Endothelial cell of umbilical vein (primary cell): ENCODE measurements at regions not wholly inside any gene's neighbourhood (a gene's known extent, or its start where the extent isn't known, plus 50 kb on each side); places are given as distances from the start of the nearest gene placed in this dataset.

ENCODE experiments used
- BruUV-seq: library from RNA; stranded (reverse); fragments of 400-500 nt; replicated peaks from 2 replicates; lab custom pipeline; 2021; lab: Mats Ljungman, UMichigan
- CTCF ChIA-PET: fragments of 300-600, 350-600 bp; sonication (Branson Sonifier 250); formaldehyde crosslinking; loops from one replicate; lab custom pipeline; 2021; ENCODE audit warnings: antibody characterized with exemption, inconsistent platforms; lab: Charles Lee
- POLR2A ChIA-PET: fragments of 300-600, 350-600 bp; sonication (Branson Sonifier 250); formaldehyde crosslinking; loops from one replicate; lab custom pipeline; 2021; ENCODE audit warnings: antibody characterized with exemption, inconsistent platforms; lab: Charles Lee
- DNase-seq: peaks from one replicate; pipeline ENCODE4 v3.0.0-alpha.2; 2011; ENCODE audit warnings: low read depth, low spot score
- FAIRE-seq: peaks from 2 replicates; lab custom pipeline; 2011; peaks lifted over from hg19 to GRCh38; lab: Jason Lieb, UNC
- H2AFZ ChIP-seq: 2 replicates; pipeline ENCODE4 v1.6.0; 2012; ENCODE audit warnings: low read depth, low read length, control low read depth, inconsistent platforms
- H3K27ac ChIP-seq: 2 replicates; pipeline ENCODE4 v1.5.1; 2011; ENCODE audit warnings: low read depth, mild to moderate bottlenecking, control low read depth, low read length, moderate library complexity; ENCODE audit not compliant: insufficient read depth
- H3K27me3 ChIP-seq, 2 experiments: 2 replicates each; pipeline versions ENCODE4 v1.6.0 to v1.6.1; 2011; ENCODE audit warnings: low read length in 2 of 2, mixed read lengths in 1 of 2; ENCODE audit not compliant: control insufficient read depth in 2 of 2, insufficient read depth in 2 of 2
- H3K36me3 ChIP-seq, 2 experiments: 2 replicates in 1 of 2; 3 replicates in 1 of 2; pipeline ENCODE4 v1.5.1; 2011; ENCODE audit warnings: low read length in 2 of 2, mild to moderate bottlenecking in 1 of 2, moderate library complexity in 1 of 2; ENCODE audit not compliant: control insufficient read depth in 2 of 2, insufficient read depth in 2 of 2; ENCODE audit errors: extremely low read depth in 1 of 2
- H3K4me1 ChIP-seq: 3 replicates; pipeline ENCODE4 v1.5.1; 2011; ENCODE audit warnings: mild to moderate bottlenecking, low read length; ENCODE audit not compliant: control insufficient read depth, insufficient read depth; ENCODE audit errors: extremely low read depth
- H3K4me2 ChIP-seq: 2 replicates; pipeline ENCODE4 v1.6.1; 2011; ENCODE audit warnings: low read length, control low read depth, mixed read lengths; ENCODE audit not compliant: insufficient read depth
- H3K4me3 ChIP-seq, 3 experiments: fragments of 200-600 bp in 1 of 3; sonication (generic), shearing (Covaris generic) in 1 of 3; replicated peaks in 1 of 3; 2 replicates each; pipeline ENCODE4 v1.5.1; 2011 to 2016; ENCODE audit warnings: control low read depth in 3 of 3, low read length in 3 of 3, mild to moderate bottlenecking in 2 of 3, inconsistent platforms in 1 of 3, low read depth in 1 of 3, moderate library complexity in 1 of 3; ENCODE audit not compliant: insufficient read depth in 1 of 3
- H3K79me2 ChIP-seq: 2 replicates; pipeline ENCODE4 v1.6.0; 2012; ENCODE audit warnings: low read length, inconsistent platforms; ENCODE audit not compliant: control insufficient read depth, insufficient read depth
- H3K9ac ChIP-seq: replicated peaks from 2 replicates; pipeline ENCODE3; 2011; ENCODE audit warnings: low read length, control low read depth; ENCODE audit not compliant: insufficient read depth; ENCODE audit errors: extremely low read depth
- H3K9me1 ChIP-seq: replicated peaks from 3 replicates; pipeline ENCODE4 v1.6.0; 2011; ENCODE audit warnings: mild to moderate bottlenecking, low read length; ENCODE audit not compliant: control insufficient read depth, insufficient read depth; ENCODE audit errors: extremely low read depth
- H3K9me3 ChIP-seq: replicated peaks from 2 replicates; pipeline ENCODE4 v1.5.1; 2012; ENCODE audit warnings: low read length, inconsistent platforms; ENCODE audit not compliant: control insufficient read depth, insufficient read depth
- H4K20me1 ChIP-seq: replicated peaks from 2 replicates; pipeline ENCODE3; 2011; ENCODE audit warnings: mild to moderate bottlenecking, low read length; ENCODE audit not compliant: control insufficient read depth, insufficient read depth; ENCODE audit errors: extremely low read depth
- EZH2 ChIP-seq: IDR thresholded peaks from 2 replicates; pipeline ENCODE4 v1.6.1; 2012; ENCODE audit warnings: borderline replicate concordance, low read depth, mild to moderate bottlenecking, moderate library complexity, low read length, inconsistent platforms; ENCODE audit not compliant: severe bottlenecking
- FOS ChIP-seq: IDR thresholded peaks from 2 replicates; pipeline ENCODE4 v1.6.1; 2011; ENCODE audit warnings: mild to moderate bottlenecking, low read length, moderate library complexity, borderline replicate concordance; ENCODE audit not compliant: insufficient read depth
- GATA2 ChIP-seq: IDR thresholded peaks from 2 replicates; pipeline ENCODE4 v1.7.0; 2011; ENCODE audit warnings: low read depth, mild to moderate bottlenecking, moderate library complexity, mixed read lengths, low read length; ENCODE audit not compliant: insufficient read length, insufficient read depth
- JUN ChIP-seq: IDR thresholded peaks from 2 replicates; pipeline ENCODE4 v1.6.1; 2011; ENCODE audit warnings: borderline replicate concordance, low read depth; ENCODE audit not compliant: insufficient read length, insufficient read depth
- MAX ChIP-seq: IDR thresholded peaks from 2 replicates; pipeline ENCODE4 v1.6.1; 2011; ENCODE audit not compliant: insufficient read depth, insufficient read length
- POLR2AphosphoS5 ChIP-seq: IDR thresholded peaks from 2 replicates; pipeline ENCODE4 v1.6.1; 2012; ENCODE audit warnings: low read depth, mild to moderate bottlenecking, control low read depth, low read length, moderate library complexity; ENCODE audit not compliant: insufficient read depth
- dilution Hi-C: fragments of 300-500 bp; cut with MboI; formaldehyde crosslinking; loops from one replicate; pipeline ENCODE4 v1.15.0; 2019; ENCODE audit warnings: low sequenced_read_pairs; ENCODE audit not compliant: extremely low pct_ligation_motif_present
- intact Hi-C: fragments of 100-400 bp; cut with micrococcal nuclease; formaldehyde crosslinking; loops from one replicate; pipeline ENCODE4 v1.10.0; 2022

GRCh38 chr13:90222758-90223157, 1124.7 kb upstream of the MIR17HG start:
- Histone ChIP-seq H3K4me1 (no peaks in the 10 kb centered on the region), H3K4me3 (no peak overlapping the region), H3K9ac (no peak overlapping the region), H3K27me3 (no peaks in the 10 kb centered on the region), H3K4me2 (no peak overlapping the region), H3K27ac (no peak overlapping the region), H3K9me1 (no peaks in the 10 kb centered on the region), H2AFZ (no peak overlapping the region), H3K36me3 (no peaks in the 10 kb centered on the region), H3K79me2 (no peaks in the 10 kb centered on the region), H3K9me3 (no peaks in the 10 kb centered on the region), H4K20me1 (no peaks in the 10 kb centered on the region)
- intact Hi-C loops (no loop called here), dilution Hi-C loops (no loop called here)
- FAIRE-seq, result no peak
- no TSS peak for BruUV-seq
- ChIA-PET CTCF (no interaction called here), POLR2A (no interaction called here)
- no peak for DNase-seq
- TF ChIP-seq POLR2AphosphoS5 (no peak), JUN (no peak), EZH2 (no peak)

- Histone ChIP-seq H3K27me3 (no peaks in the 10 kb centered on the region), H3K9me1 (no peaks in the 10 kb centered on the region), H3K36me3 (no peaks in the 10 kb centered on the region), H3K4me2 (no peak overlapping the region), H3K9me3 (no peaks in the 10 kb centered on the region), H3K27ac (no peak overlapping the region), H2AFZ (no peak overlapping the region), H3K9ac (no peak overlapping the region), H4K20me1 (no peaks in the 10 kb centered on the region), H3K4me3 (no peak overlapping the region), H3K4me1 (no peaks in the 10 kb centered on the region), H3K79me2 (no peaks in the 10 kb centered on the region)
- TF ChIP-seq GATA2, result no peak
- TF ChIP-seq JUN, result no peak
- no peak for TF ChIP-seq MAX
- no peak for TF ChIP-seq POLR2AphosphoS5
- no peak for TF ChIP-seq FOS
- no TSS peak for BruUV-seq
- intact Hi-C loops, result no loop called here
- DNase-seq (no peak), FAIRE-seq (no peak)
- dilution Hi-C loops, result no loop called here
- ChIA-PET CTCF (no interaction called here), POLR2A (no interaction called here)
Measured at GRCh38 chr13:90230311-90230710, 1117.2 kb upstream of the MIR17HG start.
